DMS114 treated with DMSO at 0.1 percent for 48 hours (cell line): ENCODE measurements at regions not wholly inside any gene's neighbourhood (a gene's known extent, or its start where the extent isn't known, plus 50 kb on each side); places are given as distances from the start of the nearest gene placed in this dataset.

Experiments
- DNase-seq: peaks from one replicate; lab custom pipeline; 2025; ENCODE audit not compliant: unreplicated experiment; lab: John Stamatoyannopoulos, UW

DNA sequence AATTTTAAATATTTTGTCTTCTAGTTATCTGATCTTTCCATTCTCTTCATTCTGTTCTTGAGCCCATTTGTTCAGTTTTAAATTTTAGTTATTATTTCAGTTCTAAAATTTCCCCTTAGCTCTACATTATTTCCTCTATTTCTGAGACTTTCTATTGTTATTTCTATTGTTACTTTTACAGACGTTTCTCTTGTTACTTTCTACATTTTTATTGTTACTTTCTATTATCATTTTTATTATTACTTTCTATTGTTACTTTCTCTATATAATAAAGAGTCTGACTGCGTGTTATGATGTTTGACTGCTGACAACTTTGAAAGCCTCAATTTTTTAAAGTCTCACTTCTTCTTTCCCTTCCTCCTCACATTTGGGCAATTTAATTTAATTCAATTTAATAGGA, 915.7 kb upstream of the PCDH20 start:
- no peak for DNase-seq

DNA sequence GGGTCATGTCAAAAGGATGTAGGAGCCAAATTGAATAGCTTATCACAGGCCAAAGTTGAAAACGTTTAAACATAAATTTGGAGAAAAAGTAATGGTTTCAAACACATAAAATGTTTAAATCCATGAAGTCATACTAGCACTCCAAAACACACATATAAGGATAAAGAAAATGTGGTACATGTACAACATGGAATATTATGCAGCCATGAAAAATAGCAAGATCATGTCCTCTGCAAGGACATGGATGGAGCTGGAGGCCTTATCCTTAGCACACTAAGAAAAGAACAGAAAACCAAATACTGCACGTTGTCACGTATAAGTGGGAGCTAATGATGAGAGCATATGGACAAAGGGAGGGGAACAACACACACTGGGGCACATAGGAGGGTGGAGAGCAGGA, 911.7 kb upstream of the PCDH20 start:
- no peak for DNase-seq

DNA sequence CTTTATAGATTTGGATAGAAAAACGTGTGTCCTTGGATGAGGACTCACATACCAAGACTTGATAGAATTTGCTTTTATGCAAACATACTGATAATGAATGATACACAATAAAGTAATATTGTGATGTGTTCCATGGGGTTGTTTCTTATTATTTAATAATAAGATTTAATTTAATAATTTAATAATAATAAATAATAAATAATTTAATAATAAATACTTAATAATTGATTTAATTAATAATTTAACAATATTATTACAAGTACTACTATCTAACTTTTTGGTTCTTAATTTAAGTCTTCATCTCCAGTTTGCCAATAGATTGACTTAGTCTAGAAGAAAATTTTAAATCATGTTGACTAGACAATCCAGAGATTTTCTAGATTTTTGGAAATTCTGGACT, 909.2 kb upstream of the PCDH20 start:
- no peak for DNase-seq

DNA sequence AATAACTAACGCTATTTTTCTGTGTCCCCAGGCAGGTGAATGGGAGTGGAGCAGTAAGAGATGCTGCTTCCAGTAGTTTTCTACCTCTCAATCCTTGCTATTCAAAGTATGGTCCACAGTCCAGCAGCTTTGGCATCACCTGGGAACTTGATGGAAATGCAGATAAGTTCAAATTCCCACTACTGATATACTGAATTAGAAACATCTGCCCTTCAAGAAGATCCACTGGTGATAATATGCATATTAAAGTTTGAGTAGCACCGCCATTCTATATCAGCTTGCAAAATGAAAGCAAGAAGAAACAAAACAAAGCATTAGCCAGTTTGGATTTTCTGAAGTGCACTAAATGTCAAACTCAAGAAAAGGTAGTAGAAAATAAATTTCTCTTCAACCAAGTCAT, 906.2 kb upstream of the PCDH20 start:
- no peak for DNase-seq

DNA sequence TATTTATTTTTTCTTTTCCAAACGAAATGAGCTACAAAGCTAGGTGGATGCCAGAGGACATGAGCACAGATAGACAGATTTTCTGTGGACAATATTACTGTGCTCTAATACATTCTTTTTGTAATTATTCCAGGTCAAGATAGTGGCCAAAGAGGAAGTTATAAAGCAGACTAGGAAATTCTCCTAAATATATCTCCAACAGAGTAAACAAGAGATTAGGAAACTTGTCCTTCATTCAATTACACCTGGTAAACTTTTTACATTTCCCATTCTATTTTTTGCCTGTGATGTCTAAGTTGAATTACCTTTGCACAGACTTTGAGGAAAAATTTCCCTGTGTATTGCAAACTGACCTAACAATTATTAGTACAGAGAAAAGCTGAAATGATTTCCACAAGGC, 905.5 kb upstream of the PCDH20 start:
- no peak for DNase-seq

DNA sequence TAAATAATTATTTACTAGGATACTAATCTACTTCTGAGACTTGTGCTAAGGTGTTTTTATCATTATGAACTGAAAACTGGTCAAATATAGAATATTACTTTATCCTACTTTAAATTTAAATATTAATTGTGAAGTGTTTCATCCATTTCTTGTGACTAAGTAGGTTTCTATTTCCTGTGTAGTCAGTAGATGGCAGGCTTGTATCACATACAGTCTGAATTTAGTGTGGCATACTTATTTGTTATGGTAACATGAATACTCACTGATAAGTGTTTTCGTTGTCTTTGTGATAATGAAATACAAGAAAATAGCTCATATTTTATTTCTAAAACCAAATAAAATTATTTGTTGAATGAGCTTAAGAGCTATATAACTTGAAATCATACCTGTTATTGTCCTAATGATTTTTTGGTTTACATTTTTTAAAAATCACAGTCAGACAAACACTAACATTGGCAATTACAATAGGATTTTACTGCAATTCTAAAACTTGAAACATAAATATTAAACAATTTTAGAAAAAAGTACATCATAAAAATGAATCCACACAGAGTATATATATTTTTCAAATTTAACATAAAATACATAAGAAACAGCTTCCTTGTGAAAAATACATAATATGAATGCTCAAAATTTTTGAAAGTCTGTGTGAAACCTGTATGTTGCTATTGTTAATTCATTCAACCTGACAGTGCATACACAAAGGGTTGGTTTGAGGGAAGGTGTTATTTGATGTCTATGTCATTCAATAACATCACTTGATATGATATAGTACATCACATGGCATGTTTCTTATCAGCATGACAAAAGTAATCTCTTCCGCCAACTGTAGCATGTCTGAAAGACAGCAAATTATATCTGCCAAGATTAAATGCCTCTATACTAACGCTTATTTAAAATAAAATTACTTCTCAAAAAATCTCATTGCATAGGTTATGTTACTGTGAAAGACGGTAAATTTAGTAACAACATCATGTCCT, 904.8 kb upstream of the PCDH20 start:
- DNase-seq = peak; percentile 34

DNA sequence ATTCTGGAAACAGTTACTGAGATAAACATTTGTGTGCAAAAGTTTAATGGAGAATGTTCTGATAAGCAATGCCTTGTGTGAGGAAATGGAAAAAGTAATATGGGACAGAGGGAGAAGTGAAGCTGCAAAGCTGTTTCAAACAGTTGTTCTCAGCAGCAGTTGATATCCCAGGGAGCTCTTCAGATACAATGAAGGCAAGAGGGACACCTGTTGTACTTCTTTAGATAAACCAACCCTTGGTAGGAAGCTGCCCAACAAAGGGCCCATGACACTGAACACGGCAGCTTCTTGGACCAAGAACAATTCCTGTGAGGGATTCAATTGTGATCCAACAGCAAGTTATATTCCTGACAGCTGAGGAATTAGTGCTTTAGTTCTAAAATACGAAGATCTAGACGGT, 894.3 kb upstream of the PCDH20 start:
- DNase-seq = no peak

DNA sequence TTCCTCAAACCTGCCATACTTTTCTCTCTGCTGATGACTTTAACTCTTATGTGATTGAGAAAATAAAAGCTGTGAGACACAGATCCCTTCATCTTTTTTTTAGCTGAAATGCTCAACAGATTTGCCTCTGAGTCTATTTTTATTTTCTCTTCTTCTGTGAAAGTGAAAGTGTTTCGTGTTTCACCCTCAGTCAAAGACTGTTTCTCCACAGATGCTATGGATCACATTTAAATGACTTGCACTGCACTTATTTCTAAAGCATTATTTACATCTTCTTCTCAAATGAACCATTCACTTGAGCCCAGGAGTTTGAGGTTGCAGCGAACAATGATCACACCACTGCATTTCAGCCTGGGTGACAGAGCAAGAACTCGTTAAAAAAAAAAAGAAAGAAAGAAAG, 890.1 kb upstream of the PCDH20 start:
- DNase-seq = no peak

DNA sequence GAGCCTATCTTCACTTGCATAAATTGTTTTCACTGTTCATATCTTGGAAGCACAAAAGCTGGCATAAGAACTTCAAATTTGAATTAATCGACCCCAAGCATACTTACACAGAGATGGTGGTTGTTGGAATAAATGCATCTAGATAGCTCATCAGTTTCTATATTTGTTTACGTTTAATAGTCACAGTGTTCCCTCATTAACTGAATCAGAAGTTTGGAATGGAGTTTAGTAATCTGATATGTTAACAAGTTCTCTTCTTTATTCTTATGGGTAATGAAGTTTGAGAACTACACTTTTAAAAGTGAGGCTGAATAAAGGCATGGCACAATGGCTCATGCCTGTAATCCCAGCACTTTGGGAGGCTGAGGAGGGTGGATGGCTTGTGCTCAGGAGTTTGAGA, 886.7 kb upstream of the PCDH20 start:
- no peak for DNase-seq

DNA sequence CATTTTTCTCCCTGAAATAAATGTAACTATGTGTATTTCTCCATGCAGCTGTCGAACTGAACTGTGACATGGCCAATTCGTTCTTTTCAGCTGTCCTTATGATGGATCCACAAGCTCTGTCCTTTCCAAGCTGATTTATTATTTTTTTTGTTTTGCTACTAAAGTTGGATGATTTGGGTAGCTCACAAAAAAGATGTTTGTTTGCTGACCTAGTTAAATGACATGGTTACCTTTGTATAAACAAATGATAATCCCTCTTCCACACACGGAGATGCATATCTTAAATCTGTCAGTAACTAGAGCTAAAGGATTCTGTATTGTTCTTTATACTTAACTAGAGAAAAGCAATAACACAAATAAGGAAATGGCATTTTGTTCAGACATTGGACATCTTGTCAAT, 884.3 kb upstream of the PCDH20 start:
- DNase-seq = peak; percentile 6

DNA sequence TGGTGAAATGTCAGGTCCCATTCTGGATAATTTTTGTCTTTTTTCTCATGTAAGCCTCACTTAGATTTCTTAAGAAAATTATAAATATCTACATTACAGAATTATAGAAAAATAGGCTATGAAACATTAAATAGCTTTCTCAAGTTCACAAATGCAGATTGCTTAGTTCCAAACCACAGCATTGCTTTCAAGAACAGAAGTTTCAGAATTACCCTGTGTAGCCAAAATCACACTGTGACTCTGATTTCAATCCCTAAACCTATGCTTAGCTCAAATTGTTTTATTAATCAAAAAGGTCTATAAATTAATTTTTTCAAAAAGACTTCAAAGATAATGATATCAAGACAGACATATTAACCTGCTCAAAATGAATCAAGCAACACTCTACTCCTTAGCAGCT, 881.2 kb upstream of the PCDH20 start:
- no peak for DNase-seq

DNA sequence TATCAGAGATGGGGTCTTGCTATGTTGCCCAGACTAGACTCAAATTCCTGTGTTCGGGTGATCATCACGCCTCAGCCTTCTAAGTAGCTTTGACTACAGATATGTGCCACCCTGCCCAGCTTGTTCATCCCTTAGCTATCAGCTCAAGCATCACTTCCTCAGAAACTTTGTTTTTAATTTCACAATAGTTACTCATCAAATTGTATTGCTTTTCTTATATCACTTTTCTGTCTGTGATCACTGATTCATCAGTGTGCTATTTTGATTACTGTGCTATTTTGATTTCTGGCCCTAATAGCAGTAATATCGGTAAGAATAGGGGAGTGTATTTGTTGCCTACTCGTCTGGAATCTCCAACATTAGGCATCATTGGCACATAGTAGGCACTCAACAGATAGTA, 878.6 kb upstream of the PCDH20 start:
- DNase-seq = no peak

DNA sequence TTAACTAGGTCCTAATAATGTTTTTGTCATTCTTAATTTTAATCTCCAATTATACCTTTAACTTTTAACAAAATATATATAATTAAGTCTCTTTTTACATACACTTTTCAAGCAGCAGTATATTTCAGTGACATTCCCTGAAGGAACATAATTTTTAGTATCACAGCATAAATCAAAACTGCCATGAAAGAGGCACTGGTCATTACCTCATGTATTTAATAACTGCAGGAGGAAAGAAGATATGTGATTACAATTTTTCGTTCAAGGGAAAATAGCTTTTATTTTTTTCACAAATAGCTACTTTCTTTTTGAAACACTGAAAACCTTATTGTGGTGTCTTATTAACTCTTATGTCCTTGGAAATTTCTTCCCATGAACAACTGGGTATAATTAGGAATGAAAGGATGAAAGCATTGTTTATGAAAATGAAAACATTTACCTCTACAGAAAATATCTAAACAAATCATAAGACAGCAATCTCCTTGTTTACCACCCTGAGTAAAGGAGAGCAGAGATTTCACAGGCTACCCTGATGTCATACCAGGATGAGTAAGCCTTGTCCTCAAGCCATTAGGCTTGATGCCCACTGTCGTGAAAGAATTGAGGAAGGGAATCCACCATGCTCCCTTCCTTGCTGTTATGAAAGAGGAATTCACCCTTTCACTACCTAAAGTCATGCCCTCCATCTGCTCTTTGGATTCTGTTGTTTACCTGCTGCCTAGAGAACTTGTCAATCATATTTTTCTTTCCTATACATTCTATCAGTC, 877.2 kb upstream of the PCDH20 start:
- no peak for DNase-seq

DNA sequence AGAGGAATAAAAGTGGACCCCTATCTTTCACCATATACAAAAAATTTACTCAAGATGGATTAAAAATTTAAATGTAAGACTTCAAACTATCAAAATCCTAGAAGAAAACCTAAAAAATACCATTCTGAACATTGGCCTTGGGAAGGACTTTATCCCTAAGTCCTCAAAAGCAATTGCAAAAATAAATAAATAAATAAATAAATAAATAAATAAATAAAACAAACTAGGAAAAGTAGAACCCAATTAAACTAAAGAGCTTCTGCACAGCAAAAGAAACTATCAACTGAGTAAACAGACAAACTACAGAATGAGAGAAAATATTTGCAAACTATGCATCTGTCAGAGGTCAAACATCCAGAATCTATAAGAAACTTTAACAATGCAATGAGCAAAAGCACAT, 874.9 kb upstream of the PCDH20 start:
- no peak for DNase-seq

DNA sequence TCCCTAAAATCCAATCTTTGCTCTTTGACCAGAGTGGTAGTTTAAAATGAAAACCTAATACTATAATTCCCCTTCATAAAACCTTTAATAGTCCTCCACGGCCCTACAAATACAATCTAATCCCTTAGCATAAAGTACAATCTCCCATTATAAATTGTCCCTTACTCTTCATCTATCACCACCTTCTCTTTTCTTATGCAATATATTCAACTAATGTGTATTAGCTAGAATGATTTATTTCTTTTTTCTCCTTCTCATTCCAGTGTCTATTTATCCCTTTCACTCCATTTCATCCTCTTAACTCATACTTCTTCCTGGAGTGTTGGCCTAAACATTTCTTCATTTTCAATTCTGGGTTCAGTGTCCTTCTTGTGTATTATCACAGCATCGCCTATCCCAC, 872.1 kb upstream of the PCDH20 start:
- DNase-seq = no peak

DNA sequence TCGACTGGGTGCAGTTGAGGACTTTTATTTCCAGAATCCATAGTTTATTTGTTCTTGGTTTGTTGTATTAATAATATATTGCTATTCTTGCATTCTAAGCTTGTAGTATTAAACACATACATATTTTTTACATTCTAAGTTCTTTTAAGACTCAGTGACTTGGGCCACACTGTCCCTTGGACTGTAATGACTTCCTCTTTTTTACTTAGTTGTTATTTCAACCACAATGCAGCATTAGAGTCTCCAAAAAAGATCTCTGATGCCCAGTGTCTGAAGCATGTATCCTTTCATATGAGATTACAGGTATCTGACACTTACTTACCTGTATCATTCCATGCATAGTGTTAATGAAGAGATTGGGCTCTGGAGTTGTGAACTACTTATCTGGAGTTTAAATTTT, 864.9 kb upstream of the PCDH20 start:
- DNase-seq = no peak

DNA sequence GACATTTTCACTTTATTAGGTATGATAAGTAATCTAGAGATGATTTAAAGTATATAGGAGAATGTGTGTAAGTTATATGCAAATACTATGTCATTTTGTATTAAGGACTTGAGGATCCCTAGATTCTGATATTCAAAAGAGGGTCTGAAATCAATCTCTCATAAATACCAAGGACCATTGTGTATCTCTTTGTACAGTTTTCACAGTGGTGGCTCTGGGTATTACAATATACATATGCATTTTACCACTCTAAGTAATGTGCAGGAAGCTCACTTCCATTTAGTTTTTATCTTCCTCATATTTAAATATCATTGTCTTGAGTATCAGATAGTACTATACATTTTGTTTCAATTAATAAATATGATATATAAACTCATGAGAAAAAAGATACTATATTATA, 862.6 kb upstream of the PCDH20 start:
- no peak for DNase-seq

DNA sequence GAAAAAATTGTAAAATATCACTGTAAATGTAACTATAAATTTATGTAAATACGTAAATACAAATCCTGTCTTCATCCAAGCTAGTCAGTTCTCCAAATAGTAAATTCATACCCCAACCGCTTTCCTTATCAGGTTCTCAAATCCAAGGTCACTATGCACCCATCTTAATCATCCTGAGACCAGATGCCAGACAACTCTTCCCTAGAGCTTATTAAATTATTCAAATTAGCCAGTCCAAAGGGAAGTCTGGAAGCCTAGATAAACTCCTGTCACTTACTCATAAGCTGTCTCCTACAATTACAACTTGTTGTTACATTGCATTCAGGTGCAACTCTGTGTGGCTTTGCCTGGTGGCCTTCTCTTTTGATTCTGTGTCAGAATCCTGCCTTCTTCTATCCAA, 836.1 kb upstream of the PCDH20 start:
- no peak for DNase-seq

DNA sequence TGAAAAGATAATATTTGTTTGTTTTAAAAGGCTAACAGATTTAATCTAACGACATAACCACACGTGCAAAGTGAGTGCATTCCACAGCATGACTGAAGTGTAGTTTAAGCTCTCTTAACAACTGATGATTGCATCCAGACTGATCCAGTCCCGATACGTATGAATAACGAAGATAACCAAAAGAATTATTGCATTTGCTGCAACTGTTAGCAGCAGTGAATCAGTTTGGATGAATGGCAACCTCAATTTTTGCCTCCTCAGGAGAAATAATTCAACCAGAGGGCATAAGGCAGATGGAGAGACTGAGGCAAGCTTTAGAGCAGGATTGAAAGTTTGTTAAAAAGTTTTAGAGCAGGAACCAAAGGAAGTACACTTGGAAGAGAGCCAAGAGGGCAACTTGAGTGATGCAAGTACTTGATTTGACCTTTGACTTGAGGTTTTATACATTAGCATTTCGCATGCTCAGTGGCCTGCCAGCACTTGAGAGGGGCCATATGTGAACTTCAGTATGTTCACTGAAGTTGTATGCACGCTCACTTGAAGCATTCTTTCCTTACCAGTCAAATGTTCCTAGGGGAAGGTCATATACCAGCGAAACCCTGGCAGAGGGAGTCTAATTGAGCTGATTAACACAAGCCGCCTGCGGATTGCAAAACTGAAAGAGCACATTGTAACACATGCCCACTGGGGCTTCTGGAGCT, 835.0 kb upstream of the PCDH20 start:
- DNase-seq = peak; percentile 36

DNA sequence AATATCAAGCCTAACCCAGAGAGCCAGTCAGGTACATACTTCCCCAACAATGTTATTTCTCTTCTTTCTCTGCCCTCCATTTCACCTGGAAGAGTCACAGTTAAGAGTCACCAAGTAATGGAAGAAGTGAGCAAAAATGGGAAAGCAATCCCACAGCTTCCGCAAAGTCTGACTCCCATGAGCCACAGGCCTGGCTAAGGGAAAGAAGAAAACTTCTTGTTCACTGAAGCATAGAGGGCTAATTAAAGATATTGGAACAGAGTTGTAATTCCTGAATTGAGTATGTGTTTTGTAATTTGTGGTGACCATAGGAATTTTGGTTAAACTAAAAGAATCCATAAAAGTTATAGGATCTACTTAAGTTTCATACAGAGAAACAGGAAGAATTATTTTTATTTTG, 830.9 kb upstream of the PCDH20 start:
- DNase-seq = no peak

DNA sequence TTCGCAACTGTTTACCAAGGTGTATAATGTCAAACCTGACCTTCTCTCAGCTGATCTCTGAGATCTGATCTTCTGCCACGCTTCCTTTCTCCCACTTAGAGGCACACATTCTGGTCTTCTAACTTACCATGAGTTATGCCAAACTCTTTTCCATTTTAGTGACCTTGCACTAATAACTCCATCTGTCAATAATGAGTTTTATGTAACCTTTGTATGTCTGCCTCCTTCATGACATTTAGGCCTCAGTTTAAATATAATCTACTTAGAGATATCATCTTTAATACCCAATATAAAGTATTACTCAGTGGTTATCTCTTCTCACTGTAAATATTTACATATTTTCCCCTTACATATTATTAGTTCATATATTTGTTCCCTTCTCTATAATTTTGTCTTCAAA, 827.5 kb upstream of the PCDH20 start:
- DNase-seq = no peak
